ENCODE measurements at regions not wholly inside any gene's neighbourhood (a gene's known extent, or its start where the extent isn't known, plus 50 kb on each side); places are given as distances from the start of the nearest gene placed in this dataset.

DNA sequence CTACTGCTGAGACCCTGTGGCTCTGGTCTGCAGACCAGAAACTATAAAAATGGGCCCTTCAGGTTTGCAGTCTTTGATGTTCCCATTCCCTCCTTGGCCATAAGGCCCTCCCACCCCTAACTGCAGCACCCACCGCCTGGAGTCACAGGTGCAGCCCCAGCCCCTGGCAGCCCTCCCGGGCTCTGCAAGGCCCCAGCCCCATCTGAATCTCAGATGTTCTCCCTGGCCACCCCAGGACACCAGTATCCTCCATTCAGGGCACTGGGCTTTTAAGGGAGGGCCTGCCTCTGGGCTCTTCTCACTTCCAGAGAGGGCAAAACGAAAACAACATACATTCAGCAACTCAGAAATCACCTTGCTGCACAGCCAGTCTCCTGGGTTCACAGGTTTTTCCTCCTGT lies 107.7 kb upstream of the RET start:
- TF ChIP-seq POLR2A (IDR thresholded peaks at IDR 0.05) = no peak
- TF ChIP-seq CTCF (IDR thresholded peaks at IDR 0.05) = no peak

Measured in vagina (tissue), 2 donors.